Hematopoietic multipotent progenitor cell treated with erythropoietin and hydrocortisone succinate and interleukin-3 and kit ligand, for 8 days (in vitro differentiated cells): ENCODE measurements at regions not wholly inside any gene's neighbourhood (a gene's known extent, or its start where the extent isn't known, plus 50 kb on each side); places are given as distances from the start of the nearest gene placed in this dataset.

Source experiments
- DNase-seq: peaks from one replicate; pipeline ENCODE4 v3.0.0-alpha.2; 2015

GRCh38 chr10:120313715-120314114 lies 143.3 kb upstream of the PLPP4 start:
- no peak for DNase-seq

DNA sequence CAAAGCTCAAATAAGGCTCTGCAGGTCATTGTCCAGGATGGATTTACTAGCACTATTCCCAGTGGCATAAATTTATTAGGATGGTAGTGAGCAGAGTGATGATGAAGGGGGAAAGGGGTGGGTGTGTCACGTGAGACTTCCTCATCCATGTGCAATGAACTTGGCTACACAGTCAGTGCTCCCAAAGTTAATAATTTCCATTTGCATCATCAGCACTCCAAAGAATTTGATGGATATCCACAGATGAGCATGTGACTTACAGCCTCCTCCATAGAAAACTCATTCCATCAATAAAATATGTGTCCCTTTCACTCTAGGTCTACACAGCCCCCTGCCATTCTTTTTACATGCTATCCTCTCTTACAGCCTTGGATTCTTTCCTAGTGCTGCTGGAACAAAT lies 142.6 kb upstream of the PLPP4 start:
- no peak for DNase-seq

DNA sequence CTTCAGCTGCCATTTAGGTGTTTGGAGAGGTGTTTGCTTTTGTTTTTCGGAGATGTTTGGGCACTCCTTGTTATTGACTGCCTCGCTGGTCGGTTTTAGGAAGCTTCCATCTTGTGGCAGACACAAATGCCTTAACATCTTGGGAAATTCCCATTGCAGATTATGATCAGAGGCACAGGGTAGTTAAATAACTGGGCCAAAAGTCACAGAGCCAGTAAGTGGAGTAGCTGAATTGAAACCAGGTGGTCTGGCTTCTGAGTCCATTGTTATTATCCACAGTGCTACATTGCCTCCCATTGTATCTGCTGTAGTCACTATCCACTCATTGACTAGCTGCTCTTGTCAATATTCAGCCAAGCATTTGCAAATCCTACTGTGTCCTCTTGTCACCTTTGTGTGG lies 138.2 kb upstream of the PLPP4 start:
- DNase-seq: no peak

DNA sequence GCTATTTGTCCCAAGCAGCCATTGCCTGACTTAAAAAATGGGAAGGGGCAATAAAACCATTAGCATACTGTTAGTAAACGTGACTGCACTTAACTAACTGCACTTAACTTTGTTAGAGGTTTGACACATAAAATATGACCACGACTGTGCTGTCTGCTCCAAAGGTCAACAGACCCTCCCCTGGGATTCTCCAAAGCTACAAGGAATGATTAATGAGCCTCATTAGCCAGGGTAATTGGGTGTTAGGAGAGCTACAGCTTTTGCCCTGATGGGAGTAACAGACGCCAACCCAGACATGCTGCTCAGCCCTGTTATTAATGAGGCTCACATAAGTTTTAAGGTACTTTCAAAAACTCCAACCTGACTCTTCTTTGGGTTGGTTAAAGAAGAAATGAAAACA lies 129.4 kb upstream of the PLPP4 start:
- no peak for DNase-seq

GRCh38 chr10:120328647-120329046 lies 128.4 kb upstream of the PLPP4 start:
- no peak for DNase-seq

DNA sequence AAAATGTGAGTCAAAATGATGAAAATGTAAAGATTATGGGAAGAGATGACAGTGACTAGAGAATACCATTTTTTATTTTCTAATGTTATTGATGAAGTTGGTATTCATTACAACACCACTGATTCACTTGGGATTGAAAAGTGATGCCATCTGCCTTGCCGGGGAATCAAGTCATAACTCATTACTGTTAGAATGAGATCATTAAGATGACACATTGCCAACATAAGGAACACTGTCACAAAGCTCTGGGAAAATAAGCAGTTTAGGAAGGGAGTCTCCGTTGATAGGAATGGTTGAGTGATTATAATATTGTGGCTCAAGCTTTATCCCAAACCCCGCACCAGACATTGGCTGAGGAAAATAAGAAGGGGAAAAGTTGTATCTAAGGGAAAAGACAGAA lies 121.5 kb upstream of the PLPP4 start:
- DNase-seq: no peak

DNA sequence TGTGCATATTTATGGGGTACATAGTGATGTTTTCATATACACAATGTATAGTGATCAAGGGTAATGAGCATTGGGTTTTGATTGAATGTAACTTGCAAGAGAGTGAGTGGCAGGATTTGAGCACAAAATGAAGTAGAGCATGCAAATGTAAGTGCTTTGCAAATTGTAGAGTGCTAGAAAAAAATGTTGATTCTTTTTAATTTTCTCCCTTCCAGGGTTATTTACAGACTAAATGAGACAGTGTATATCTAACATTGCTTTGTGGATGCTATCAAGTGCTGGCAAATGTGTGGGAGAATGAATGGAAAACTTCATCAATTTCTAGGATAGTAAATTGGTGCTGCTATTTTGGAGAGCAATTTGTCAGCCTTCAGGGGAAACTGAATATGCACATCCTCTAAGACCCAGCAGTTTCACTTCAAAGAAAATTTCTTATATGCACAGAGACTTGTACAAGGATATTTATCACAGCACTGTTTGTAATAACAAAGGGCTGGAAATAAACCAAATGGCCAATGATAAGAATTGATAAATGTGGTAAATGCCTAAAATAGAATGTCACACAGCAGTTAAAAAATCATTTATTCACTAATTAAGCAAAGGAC lies 120.6 kb upstream of the PLPP4 start:
- DNase-seq: no peak

GRCh38 chr10:120336911-120337540 lies 120.0 kb upstream of the PLPP4 start:
- peak; percentile 56 for DNase-seq

DNA sequence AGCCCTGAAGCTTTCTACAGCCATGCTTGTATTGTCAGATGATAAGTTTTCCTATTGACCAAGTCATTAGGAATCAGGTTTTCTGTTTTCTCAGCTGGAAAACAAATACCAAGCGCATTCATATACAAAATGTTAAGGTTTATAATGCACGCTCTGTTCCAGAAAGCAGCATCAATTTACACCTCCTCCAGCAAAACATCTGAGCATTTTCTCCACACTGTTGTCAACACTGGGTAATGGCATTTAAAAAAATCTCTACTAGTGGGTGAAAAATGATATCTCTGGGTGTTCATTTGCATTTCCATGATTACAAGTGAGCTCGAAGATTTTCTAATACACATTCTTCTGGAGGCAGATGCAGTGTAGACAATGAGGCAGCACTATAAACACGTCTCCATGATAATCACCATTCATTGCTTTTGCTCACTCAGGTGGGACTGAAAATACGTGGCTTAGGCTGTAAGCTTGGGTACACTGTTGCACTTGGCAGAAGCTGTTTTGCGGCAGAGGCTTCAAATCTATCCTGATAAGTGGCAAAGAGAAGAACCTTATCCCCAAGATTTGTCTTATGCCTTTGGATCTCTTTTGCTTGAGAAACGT lies 114.8 kb upstream of the PLPP4 start:
- no peak for DNase-seq

GRCh38 chr10:120345186-120345585 lies 111.8 kb upstream of the PLPP4 start:
- no peak for DNase-seq

GRCh38 chr10:120347644-120348043 lies 109.4 kb upstream of the PLPP4 start:
- no peak for DNase-seq

GRCh38 chr10:120349069-120349468 lies 108.0 kb upstream of the PLPP4 start:
- no peak for DNase-seq

- DNase-seq: no peak
These were observed 101.6 kb upstream of the PLPP4 start for GRCh38 chr10:120355425-120355824.

DNA sequence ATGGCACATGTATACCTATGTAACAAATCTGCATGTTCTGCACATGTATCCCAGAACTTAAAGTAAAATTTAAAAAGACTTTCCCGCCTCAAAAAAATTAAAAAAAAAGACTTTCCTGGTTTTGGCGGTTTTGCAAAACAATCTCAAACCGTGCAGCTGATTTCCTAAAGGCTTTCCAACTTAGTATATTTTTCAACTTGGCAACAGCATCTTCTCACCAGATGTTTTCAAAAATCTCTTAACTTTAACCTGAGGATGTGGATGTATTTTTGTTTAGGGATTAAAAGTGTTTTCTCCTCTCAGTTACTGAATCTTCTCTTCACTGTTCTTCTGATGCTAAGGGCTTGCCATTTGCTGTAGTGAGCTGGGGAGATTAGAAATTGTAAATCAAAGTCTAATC lies 96.5 kb upstream of the PLPP4 start:
- no peak for DNase-seq

- no peak for DNase-seq
These were observed 91.2 kb upstream of the PLPP4 start for GRCh38 chr10:120365872-120366271.

DNA sequence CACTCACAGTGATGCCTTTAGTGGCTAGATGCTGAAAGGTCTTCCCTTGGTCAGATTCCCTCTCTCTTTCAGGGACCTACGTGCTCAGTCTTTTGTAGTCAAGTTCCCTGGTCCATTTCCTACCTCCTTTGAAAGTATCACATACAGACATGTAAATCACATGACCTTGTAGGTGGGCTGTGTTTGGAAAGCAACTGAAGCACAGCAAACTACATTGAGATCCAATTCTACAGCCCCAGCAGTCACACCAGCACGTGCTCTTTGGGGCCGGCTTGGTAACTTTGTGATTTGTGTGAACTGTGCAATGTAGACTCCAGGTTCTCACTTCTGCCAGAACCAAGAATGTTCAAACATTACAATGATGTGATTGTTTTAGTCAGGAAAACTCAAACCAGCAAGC lies 89.7 kb upstream of the PLPP4 start:
- no peak for DNase-seq

- DNase-seq: no peak
These were observed 88.7 kb upstream of the PLPP4 start for GRCh38 chr10:120368338-120368737.

GRCh38 chr10:120368927-120369326 lies 88.1 kb upstream of the PLPP4 start:
- DNase-seq: no peak

- no peak for DNase-seq
These were observed 87.2 kb upstream of the PLPP4 start for GRCh38 chr10:120369856-120370276.

DNA sequence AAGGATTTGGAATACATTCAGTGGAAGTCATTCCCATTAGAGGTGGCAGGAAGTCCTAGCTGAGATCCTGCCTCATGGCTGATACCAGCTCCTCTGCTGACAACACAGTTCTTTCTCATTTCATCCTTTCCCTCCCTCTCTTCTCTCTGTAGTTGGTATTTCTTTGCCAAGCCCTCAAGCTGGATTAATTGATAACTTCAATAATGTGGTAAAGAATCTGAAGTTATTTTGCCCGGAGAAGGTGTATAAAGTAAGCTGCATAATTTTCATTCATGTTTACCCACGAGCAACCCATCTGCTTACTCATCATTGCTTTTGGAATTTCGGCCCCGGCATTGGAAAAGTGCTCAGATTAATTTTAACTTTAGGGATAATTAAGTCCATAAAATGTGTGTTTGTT lies 85.2 kb upstream of the PLPP4 start:
- no peak for DNase-seq

- no peak for DNase-seq
These were observed 84.1 kb upstream of the PLPP4 start for GRCh38 chr10:120372917-120373316.

DNA sequence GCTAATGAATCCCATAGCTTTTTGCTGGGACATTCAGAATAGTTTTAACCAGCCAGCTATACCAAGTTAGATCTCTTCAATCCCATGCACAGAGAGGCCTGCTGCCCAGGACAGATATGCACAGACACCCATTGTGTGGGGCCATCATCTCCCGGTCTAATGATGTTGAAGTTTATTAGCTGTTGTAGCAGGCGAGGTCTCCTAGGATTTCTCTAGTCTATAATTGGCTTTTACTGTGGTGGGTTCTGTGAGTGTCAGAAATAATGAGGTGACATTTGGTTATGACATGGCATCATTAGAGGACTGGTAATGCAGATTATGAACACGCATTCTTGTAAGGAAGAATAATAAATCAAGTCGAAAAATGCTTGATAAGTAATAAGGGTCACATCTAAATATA lies 81.4 kb upstream of the PLPP4 start:
- no peak for DNase-seq

DNA sequence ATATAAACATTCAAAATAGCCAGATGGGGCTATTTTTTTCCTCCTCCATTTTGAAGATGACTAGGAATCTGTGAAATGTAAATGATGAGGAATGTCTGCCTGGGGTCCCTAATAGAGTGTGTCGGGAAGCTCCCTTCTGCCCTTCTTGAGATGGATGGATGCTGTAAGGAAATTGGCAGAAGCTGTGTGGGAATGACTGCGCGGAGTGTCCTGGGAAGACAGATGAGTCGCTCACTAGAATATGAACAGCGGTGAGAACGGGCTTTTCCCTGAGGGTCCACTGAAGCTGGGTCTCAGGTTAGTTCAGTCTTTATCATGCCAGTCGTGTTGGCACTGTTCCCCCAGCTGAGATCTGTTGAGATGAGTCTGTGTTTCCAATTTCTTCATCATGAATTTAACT lies 75.1 kb upstream of the PLPP4 start:
- DNase-seq: no peak

DNA sequence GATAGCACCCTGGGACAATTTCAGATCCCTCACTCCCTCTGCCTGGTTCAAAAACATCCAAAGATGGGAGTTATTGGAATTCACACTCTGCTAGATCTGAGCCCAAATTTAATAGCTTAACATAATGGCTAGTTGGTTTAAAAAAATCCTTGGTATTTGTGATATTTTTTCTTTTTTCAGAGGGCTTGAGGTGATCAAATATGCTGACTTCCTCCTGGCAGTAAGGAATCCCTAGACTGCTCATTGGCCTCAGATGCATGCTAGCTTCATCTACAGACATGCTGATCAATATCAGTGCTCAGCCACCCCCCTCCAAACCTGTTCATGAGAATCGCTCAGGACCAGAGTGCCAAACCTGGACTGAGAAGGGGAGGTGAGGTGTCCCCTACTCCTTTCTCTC lies 74.7 kb upstream of the PLPP4 start:
- no peak for DNase-seq

GRCh38 chr10:120385992-120386391 lies 71.0 kb upstream of the PLPP4 start:
- DNase-seq: no peak
